ENCODE measurements at regions not wholly inside any gene's neighbourhood (a gene's known extent, or its start where the extent isn't known, plus 50 kb on each side); places are given as distances from the start of the nearest gene placed in this dataset.

GRCh38 chr1:81493102-81493869 lies 307.4 kb upstream of the ADGRL2 start:
- no peak for ATAC-seq
- H3K27ac Mint-ChIP-seq = no peak overlapping the region

GRCh38 chr1:81492628-81493027 lies 308.1 kb upstream of the ADGRL2 start:
- DNase-seq (ENCODE audit: low spot score in 2 of 2) (no peak), ATAC-seq (no peak)
- Mint-ChIP-seq H3K4me3 (no peak overlapping the region), H3K9me3 (peaks cover 13% of the 10 kb centered on the region), H3K36me3 (no peaks in the 10 kb centered on the region), H3K4me1 (no peaks in the 10 kb centered on the region), H3K27ac (no peak overlapping the region)

More at GRCh38 chr1:81493102-81493869, 307.4 kb upstream of the ADGRL2 start:
- H3K4me1 Mint-ChIP-seq = no peaks in the 10 kb centered on the region
- H3K36me3 Mint-ChIP-seq = no peaks in the 10 kb centered on the region
- H3K9me3 Mint-ChIP-seq = peaks cover 11% of the 10 kb centered on the region
- no peak for DNase-seq (ENCODE audit: low spot score in 2 of 2)
- H3K4me3 Mint-ChIP-seq = no peak overlapping the region

- DNase-seq (ENCODE audit: low spot score in 2 of 2) (no peak), ATAC-seq (no peak)
- Mint-ChIP-seq H3K4me3 (no peak overlapping the region), H3K9me3 (peaks cover 18% of the 10 kb centered on the region), H3K27ac (no peak overlapping the region), H3K4me1 (no peaks in the 10 kb centered on the region), H3K36me3 (no peaks in the 10 kb centered on the region)
Measured at GRCh38 chr1:81490614-81491013, 310.1 kb upstream of the ADGRL2 start.

- ATAC-seq (no peak), DNase-seq (ENCODE audit: low spot score in 2 of 2) (no peak)
- H3K9me3 Mint-ChIP-seq = peaks cover 20% of the 10 kb centered on the region
- no peaks in the 10 kb centered on the region for H3K4me1 Mint-ChIP-seq
- no peak overlapping the region for H3K4me3 Mint-ChIP-seq
- no peaks in the 10 kb centered on the region for H3K36me3 Mint-ChIP-seq
- H3K27ac Mint-ChIP-seq = no peak overlapping the region
Measured at GRCh38 chr1:81489372-81489934, 311.3 kb upstream of the ADGRL2 start.

- no peaks in the 10 kb centered on the region for H3K36me3 Mint-ChIP-seq
- no peak for DNase-seq (ENCODE audit: low spot score in 2 of 2)
- no peak for ATAC-seq
- H3K4me3 Mint-ChIP-seq = no peak overlapping the region
- H3K27ac Mint-ChIP-seq = no peak overlapping the region
- peaks cover 25% of the 10 kb centered on the region for H3K9me3 Mint-ChIP-seq
- no peaks in the 10 kb centered on the region for H3K4me1 Mint-ChIP-seq
Measured at GRCh38 chr1:81484284-81484683, 316.4 kb upstream of the ADGRL2 start.

GRCh38 chr1:81478219-81478618 lies 322.5 kb upstream of the ADGRL2 start:
- H3K36me3 Mint-ChIP-seq = no peaks in the 10 kb centered on the region
- peaks cover 27% of the 10 kb centered on the region for H3K9me3 Mint-ChIP-seq
- no peak overlapping the region for H3K4me3 Mint-ChIP-seq
- no peaks in the 10 kb centered on the region for H3K4me1 Mint-ChIP-seq
- no peak overlapping the region for H3K27ac Mint-ChIP-seq
- DNase-seq (ENCODE audit: low spot score in 2 of 2) = no peak
- ATAC-seq = no peak

GRCh38 chr1:81477710-81478109 lies 323.0 kb upstream of the ADGRL2 start:
- H3K27ac Mint-ChIP-seq = no peak overlapping the region
- H3K4me3 Mint-ChIP-seq = no peak overlapping the region
- no peak for ATAC-seq

GRCh38 chr1:81472387-81472786 lies 328.3 kb upstream of the ADGRL2 start:
- no peak for DNase-seq (ENCODE audit: low spot score in 2 of 2)
- ATAC-seq = no peak
- no peak overlapping the region for H3K4me3 Mint-ChIP-seq
- no peak overlapping the region for H3K27ac Mint-ChIP-seq
- peaks cover 14% of the 10 kb centered on the region for H3K9me3 Mint-ChIP-seq
- no peaks in the 10 kb centered on the region for H3K4me1 Mint-ChIP-seq
- no peaks in the 10 kb centered on the region for H3K36me3 Mint-ChIP-seq

More at GRCh38 chr1:81477710-81478109, 323.0 kb upstream of the ADGRL2 start:
- H3K36me3 Mint-ChIP-seq = no peaks in the 10 kb centered on the region
- DNase-seq (ENCODE audit: low spot score in 2 of 2) = no peak
- H3K9me3 Mint-ChIP-seq = peaks cover 22% of the 10 kb centered on the region
- no peaks in the 10 kb centered on the region for H3K4me1 Mint-ChIP-seq

GRCh38 chr1:81471255-81471654 lies 329.5 kb upstream of the ADGRL2 start:
- DNase-seq (ENCODE audit: low spot score in 2 of 2) (no peak), ATAC-seq (no peak)
- Mint-ChIP-seq H3K27ac (no peak overlapping the region), H3K4me1 (no peaks in the 10 kb centered on the region), H3K4me3 (no peak overlapping the region), H3K9me3 (peaks cover 14% of the 10 kb centered on the region), H3K36me3 (no peaks in the 10 kb centered on the region)

GRCh38 chr1:81470275-81470674 lies 330.5 kb upstream of the ADGRL2 start:
- Mint-ChIP-seq H3K4me3 (no peak overlapping the region), H3K36me3 (no peaks in the 10 kb centered on the region), H3K9me3 (peaks cover 10% of the 10 kb centered on the region), H3K4me1 (no peaks in the 10 kb centered on the region), H3K27ac (no peak overlapping the region)
- DNase-seq (ENCODE audit: low spot score in 2 of 2) (no peak), ATAC-seq (no peak)

- H3K4me1 Mint-ChIP-seq = no peaks in the 10 kb centered on the region
- no peaks in the 10 kb centered on the region for H3K36me3 Mint-ChIP-seq
- H3K27ac Mint-ChIP-seq = no peak overlapping the region
- DNase-seq (ENCODE audit: low spot score in 2 of 2) = no peak
- H3K4me3 Mint-ChIP-seq = no peak overlapping the region
- H3K9me3 Mint-ChIP-seq = peaks cover 8% of the 10 kb centered on the region
- no peak for ATAC-seq
Measured at GRCh38 chr1:81467383-81467782, 333.4 kb upstream of the ADGRL2 start.

- Mint-ChIP-seq H3K36me3 (no peaks in the 10 kb centered on the region), H3K9me3 (peaks cover 8% of the 10 kb centered on the region), H3K4me3 (no peak overlapping the region), H3K27ac (no peak overlapping the region), H3K4me1 (no peaks in the 10 kb centered on the region)
- no peak for ATAC-seq
- DNase-seq (ENCODE audit: low spot score in 2 of 2) = no peak
Measured at GRCh38 chr1:81466961-81467360, 333.8 kb upstream of the ADGRL2 start.

- Mint-ChIP-seq H3K27ac (no peak overlapping the region), H3K36me3 (no peaks in the 10 kb centered on the region), H3K4me3 (no peak overlapping the region), H3K4me1 (no peaks in the 10 kb centered on the region), H3K9me3 (peaks cover 11% of the 10 kb centered on the region)
- no peak for DNase-seq (ENCODE audit: low spot score in 2 of 2)
- no peak for ATAC-seq
Measured at GRCh38 chr1:81463936-81464837, 336.5 kb upstream of the ADGRL2 start.

- Mint-ChIP-seq H3K4me3 (no peak overlapping the region), H3K27ac (no peak overlapping the region)
Measured at GRCh38 chr1:81459043-81459442, 341.7 kb upstream of the ADGRL2 start.

GRCh38 chr1:81458186-81458585 lies 342.5 kb upstream of the ADGRL2 start:
- Mint-ChIP-seq H3K9me3 (peaks cover 11% of the 10 kb centered on the region), H3K27ac (no peak overlapping the region), H3K4me3 (no peak overlapping the region), H3K4me1 (no peaks in the 10 kb centered on the region), H3K36me3 (no peaks in the 10 kb centered on the region)
- no peak for DNase-seq (ENCODE audit: low spot score in 2 of 2)
- peak; percentile 21 for ATAC-seq

More at GRCh38 chr1:81459043-81459442, 341.7 kb upstream of the ADGRL2 start:
- H3K9me3 Mint-ChIP-seq = peaks cover 11% of the 10 kb centered on the region
- DNase-seq (ENCODE audit: low spot score in 2 of 2) (no peak), ATAC-seq (no peak)
- no peaks in the 10 kb centered on the region for H3K36me3 Mint-ChIP-seq
- H3K4me1 Mint-ChIP-seq = no peaks in the 10 kb centered on the region

Data from stimulated activated effector memory CD8-positive, alpha-beta T cell treated with anti-CD3 and anti-CD28 coated beads, Interleukin-12 subunit alpha, Interleukin-12 subunit beta, amount 100 ng/mL, for 72 hours (primary cell).